B cell (primary cell): ENCODE measurements at regions not wholly inside any gene's neighbourhood (a gene's known extent, or its start where the extent isn't known, plus 50 kb on each side); places are given as distances from the start of the nearest gene placed in this dataset.

Experiments
- ATAC-seq: fragments of 200-7000 bp; cut with Tn5 transposase; one replicate; pipeline ENCODE4 v1.10.0; 2021; ENCODE audit warnings: low read depth, mild to moderate bottlenecking, moderate number of reproducible peaks, moderate library complexity
- CTCF ChIA-PET: fragments of 350-600 bp; sonication (Branson Sonifier 250); formaldehyde crosslinking; loops from one replicate; lab custom pipeline; 2021; ENCODE audit warnings: antibody characterized with exemption, inconsistent platforms; lab: Charles Lee
- POLR2A ChIA-PET: fragments of 350-600 bp; sonication (Branson Sonifier 250); formaldehyde crosslinking; loops from one replicate; lab custom pipeline; 2021; ENCODE audit warnings: antibody characterized with exemption; lab: Charles Lee
- DNase-seq: peaks from one replicate; pipeline ENCODE4 v3.0.0; 2013
- H2AFZ ChIP-seq: 2 replicates; pipeline ENCODE4 v1.6.1; 2012; ENCODE audit warnings: mild to moderate bottlenecking, low read depth, low read length; ENCODE audit not compliant: insufficient read depth, poor library complexity, severe bottlenecking
- H3K27ac ChIP-seq, 2 donors: 1 replicate in 1 of 2; 2 replicates in 1 of 2; pipeline ENCODE4 v1.5.1; 2012 to 2013; ENCODE audit warnings: low read length in 2 of 2, mild to moderate bottlenecking in 2 of 2, moderate library complexity in 1 of 2
- H3K27me3 ChIP-seq, 4 experiments: fragments of 200-600 bp in 1 of 4; sonication (generic) in 1 of 4; replicated peaks in 1 of 4; 1 replicate in 2 of 4; 2 replicates in 2 of 4; pipeline versions ENCODE4 v1.6.1 to v1.7.0; 2013 to 2016; ENCODE audit warnings: low read length in 3 of 4, mild to moderate bottlenecking in 2 of 4, mixed read lengths in 1 of 4, moderate library complexity in 1 of 4; ENCODE audit not compliant: insufficient read depth in 4 of 4, control insufficient read depth in 3 of 4; ENCODE audit errors: control extremely low read depth in 1 of 4
- H3K36me3 ChIP-seq, 2 experiments: replicated peaks in 1 of 2; 1 replicate in 1 of 2; 2 replicates in 1 of 2; pipeline versions ENCODE4 v1.6.1 to v1.7.1; 2013; ENCODE audit warnings: low read length in 1 of 2; ENCODE audit not compliant: insufficient read depth in 2 of 2, control insufficient read depth in 1 of 2; ENCODE audit errors: control extremely low read depth in 1 of 2, extremely low read depth in 1 of 2
- H3K4me1 ChIP-seq, 2 donors: fragments of 200-600 bp in 1 of 2; sonication (generic) in 1 of 2; 1 replicate in 1 of 2; 2 replicates in 1 of 2; pipeline versions ENCODE4 v1.5.1 to v1.6.1; 2013 to 2017; ENCODE audit warnings: low read length in 2 of 2; ENCODE audit not compliant: control insufficient read depth in 2 of 2, insufficient read depth in 2 of 2
- H3K4me2 ChIP-seq: replicated peaks from 2 replicates; pipeline ENCODE3; 2012; ENCODE audit warnings: mild to moderate bottlenecking, low read depth, low read length; ENCODE audit not compliant: poor library complexity, severe bottlenecking
- H3K4me3 ChIP-seq, 5 experiments: fragments of 200-600 bp in 1 of 5; sonication (generic) in 1 of 5; 1 replicate in 3 of 5; 2 replicates in 2 of 5; pipeline versions ENCODE4 v1.5.1 to v1.7.0; 2011 to 2016; ENCODE audit warnings: low read length in 4 of 5, mild to moderate bottlenecking in 4 of 5, low read depth in 2 of 5, control low read depth in 1 of 5, moderate library complexity in 1 of 5; ENCODE audit not compliant: insufficient read depth in 1 of 5; ENCODE audit errors: control extremely low read depth in 1 of 5, extremely low read depth in 1 of 5
- H3K79me2 ChIP-seq: fragments of 200-600 bp; sonication (generic); one replicate; pipeline ENCODE4 v1.6.0; 2016; ENCODE audit warnings: low read length; ENCODE audit not compliant: control insufficient read depth, insufficient read depth
- H3K9ac ChIP-seq: fragments of 200-600 bp; sonication (generic); 2 replicates; pipeline ENCODE4 v1.6.1; 2017; ENCODE audit warnings: mild to moderate bottlenecking, low read length, moderate library complexity
- H3K9me3 ChIP-seq, 3 donors: one replicate each; pipeline versions ENCODE4 v1.6.1 to v1.7.1; 2013; ENCODE audit warnings: low read length in 2 of 3; ENCODE audit not compliant: control insufficient read depth in 2 of 3, insufficient read depth in 1 of 3; ENCODE audit errors: control extremely low read depth in 1 of 3
- H4K20me1 ChIP-seq: 2 replicates; pipeline ENCODE4 v1.6.0; 2012; ENCODE audit warnings: mild to moderate bottlenecking, low read length; ENCODE audit not compliant: insufficient read depth, control insufficient read depth, poor library complexity, severe bottlenecking
- H3K27ac Mint-ChIP-seq: one replicate; pipeline ENCODE4 v1.8.0; 2021; ENCODE audit warnings: mixed read lengths
- H3K27me3 Mint-ChIP-seq: one replicate; pipeline ENCODE4 v1.8.0; 2021; ENCODE audit warnings: mixed read lengths
- H3K4me1 Mint-ChIP-seq: one replicate; pipeline ENCODE4 v1.8.0; 2021; ENCODE audit warnings: mixed read lengths
- H3K4me3 Mint-ChIP-seq: one replicate; pipeline ENCODE4 v1.8.0; 2021; ENCODE audit warnings: mixed read lengths
- H3K9me3 Mint-ChIP-seq: one replicate; pipeline ENCODE4 v1.8.0; 2022; ENCODE audit warnings: mixed read lengths; ENCODE audit not compliant: insufficient read depth
- CTCF ChIP-seq: fragments of 200-600 bp; IDR thresholded peaks from one replicate; pipeline ENCODE4 v1.8.0; 2022; ENCODE audit warnings: antibody characterized with exemption, mild to moderate bottlenecking
- EZH2 ChIP-seq: IDR thresholded peaks from 2 replicates; pipeline ENCODE4 v1.6.1; 2012; ENCODE audit warnings: borderline replicate concordance, low read depth, mild to moderate bottlenecking, moderate library complexity, low read length; ENCODE audit not compliant: insufficient read depth, poor library complexity, severe bottlenecking
- WGBS: methylation state at CpG from one replicate; pipeline ENCODE4 v1.1.5; 2013; ENCODE audit warnings: missing lambda C conversion rate; ENCODE audit not compliant: insufficient coverage; 5-methylcytosine and 5-hydroxymethylcytosine counted together
- intact Hi-C: fragments of 100-400 bp; cut with micrococcal nuclease; formaldehyde crosslinking; loops from one replicate; pipeline ENCODE4 v1.10.0; 2022

- H4K20me1 ChIP-seq: no peaks in the 10 kb centered on the region
- peaks cover 0 to 4% of the 10 kb centered on the region in 2 donors for H3K4me1 ChIP-seq
- POLR2A ChIA-PET: no interaction called here
- Mint-ChIP-seq H3K4me1 (peaks cover 6% of the 10 kb centered on the region), H3K27me3 (peaks cover 14% of the 10 kb centered on the region), H3K4me3 (no peak overlapping the region), H3K9me3 (no peaks in the 10 kb centered on the region), H3K27ac (no peak overlapping the region)
- no peak overlapping the region for H2AFZ ChIP-seq
- H3K4me3 ChIP-seq: no peak overlapping the region
- no peak overlapping the region for H3K27ac ChIP-seq
- no peak for DNase-seq
- CTCF ChIA-PET: no interaction called here
- H3K4me2 ChIP-seq: no peak overlapping the region
- no peaks in the 10 kb centered on the region for H3K27me3 ChIP-seq
- H3K79me2 ChIP-seq: no peaks in the 10 kb centered on the region
- 100% methylated on average over 1 of the region's 1 CpG for WGBS
- no peak overlapping the region for H3K9ac ChIP-seq
- ATAC-seq: no peak
- no peaks in the 10 kb centered on the region for H3K9me3 ChIP-seq
- TF ChIP-seq CTCF: no peak
- no peak for TF ChIP-seq EZH2
- no peaks in the 10 kb centered on the region for H3K36me3 ChIP-seq
- intact Hi-C loops: no loop called here
These were observed 78.3 kb upstream of the AOAH start for GRCh38 chr7:36802459-36803135.

- POLR2A ChIA-PET: no interaction called here
- Histone ChIP-seq H3K9me3 (no peaks in the 10 kb centered on the region), H3K79me2 (no peaks in the 10 kb centered on the region), H3K4me3 (no peak overlapping the region), H3K4me1 (no peaks in the 10 kb centered on the region), H3K9ac (no peak overlapping the region), H3K27me3 (no peaks in the 10 kb centered on the region), H3K36me3 (no peaks in the 10 kb centered on the region), H3K27ac (no peak overlapping the region), H3K4me2 (no peak overlapping the region), H4K20me1 (no peaks in the 10 kb centered on the region), H2AFZ (no peak overlapping the region)
- Mint-ChIP-seq H3K4me1 (no peaks in the 10 kb centered on the region), H3K27ac (no peak overlapping the region), H3K4me3 (no peak overlapping the region), H3K27me3 (peaks cover 7% of the 10 kb centered on the region), H3K9me3 (no peaks in the 10 kb centered on the region)
- ATAC-seq (no peak), DNase-seq (no peak)
- CTCF ChIA-PET: no interaction called here
- WGBS: 100% methylated on average over 1 of the region's 4 CpGs
- TF ChIP-seq EZH2 (no peak), CTCF (no peak)
- intact Hi-C loops: no loop called here
These were observed 72.7 kb upstream of the AOAH start for GRCh38 chr7:36796850-36797536.
